ENCODE measurements at regions not wholly inside any gene's neighbourhood (a gene's known extent, or its start where the extent isn't known, plus 50 kb on each side); places are given as distances from the start of the nearest gene placed in this dataset.

- TF ChIP-seq CTCF (IDR thresholded peaks at IDR 0.05): no peak
- intact Hi-C loops (cut with DNase I): no loop called here
These were observed 1077.2 kb downstream of the TTLL7 start for GRCh38 chr1:82921759-82922158.

GRCh38 chr1:82920418-82921248, 1078.3 kb downstream of the TTLL7 start:
- Histone ChIP-seq H3K27me3 (no peaks in the 10 kb centered on the region), H3K36me3 (no peaks in the 10 kb centered on the region), H3K9me3 (no peaks in the 10 kb centered on the region), H3K27ac (no peak overlapping the region), H3K4me3 (no peak overlapping the region), H3K4me1 (peaks cover 0 to 6% (median 0%) of the 10 kb centered on the region in 3 donors)
- ATAC-seq (peak in 3 of 4 donors; percentile 47 to 54 (median 53)), FAIRE-seq (no peak), DNase-seq (no peak)
- no peak for TF ChIP-seq CTCF (IDR thresholded peaks at IDR 0.05)
- intact Hi-C loops (cut with DNase I): no loop called here
- 44 to 49% methylated on average over 4 of the region's 4 CpGs for WGBS, 2 donors

More at GRCh38 chr1:82921759-82922158, 1077.2 kb downstream of the TTLL7 start:
- peaks cover 0 to 6% (median 0%) of the 10 kb centered on the region in 3 donors for H3K4me1 ChIP-seq
- ATAC-seq: no peak
- 82 to 92% methylated on average over 4 of the region's 4 CpGs for WGBS, 2 donors
- no peak overlapping the region for H3K27ac ChIP-seq
- H3K4me3 ChIP-seq: no peak overlapping the region
- DNase-seq: no peak
- no peaks in the 10 kb centered on the region for H3K36me3 ChIP-seq
- H3K27me3 ChIP-seq: no peaks in the 10 kb centered on the region
- no peak for FAIRE-seq
- no peaks in the 10 kb centered on the region for H3K9me3 ChIP-seq

- intact Hi-C loops (cut with DNase I): no loop called here
- no peak for FAIRE-seq
- no peak for DNase-seq
- no peak overlapping the region for H3K4me3 ChIP-seq
- no peaks in the 10 kb centered on the region for H3K9me3 ChIP-seq
- no peaks in the 10 kb centered on the region for H3K36me3 ChIP-seq
- no peak overlapping the region for H3K27ac ChIP-seq
- peaks cover 0 to 6% (median 0%) of the 10 kb centered on the region in 3 donors for H3K4me1 ChIP-seq
- H3K27me3 ChIP-seq: no peaks in the 10 kb centered on the region
- no peak for ATAC-seq
- TF ChIP-seq CTCF (IDR thresholded peaks at IDR 0.05): no peak
These were observed 1079.1 kb downstream of the TTLL7 start for GRCh38 chr1:82919837-82920236.

- Histone ChIP-seq H3K27me3 (no peaks in the 10 kb centered on the region), H3K4me1 (no peaks in the 10 kb centered on the region), H3K27ac (no peak overlapping the region), H3K9me3 (no peaks in the 10 kb centered on the region), H3K4me3 (no peak overlapping the region), H3K36me3 (no peaks in the 10 kb centered on the region)
- DNase-seq (no peak), FAIRE-seq (no peak), ATAC-seq (no peak)
- TF ChIP-seq CTCF (IDR thresholded peaks at IDR 0.05): no peak
- 82 to 88% methylated on average over 3 of the region's 3 CpGs for WGBS, 2 donors
- intact Hi-C loops (cut with DNase I): no loop called here
These were observed 1091.6 kb downstream of the TTLL7 start for GRCh38 chr1:82907313-82907712.

GRCh38 chr1:82903626-82904025, 1095.3 kb downstream of the TTLL7 start:
- no peak for TF ChIP-seq CTCF (IDR thresholded peaks at IDR 0.05)
- ATAC-seq (no peak), FAIRE-seq (no peak), DNase-seq (no peak)
- intact Hi-C loops (cut with DNase I): no loop called here
- H3K27ac ChIP-seq: no peak overlapping the region
- no peaks in the 10 kb centered on the region for H3K9me3 ChIP-seq
- H3K36me3 ChIP-seq: no peaks in the 10 kb centered on the region
- no peaks in the 10 kb centered on the region for H3K27me3 ChIP-seq
- 79 to 91% methylated on average over 4 of the region's 4 CpGs for WGBS, 2 donors
- H3K4me1 ChIP-seq: no peaks in the 10 kb centered on the region
- H3K4me3 ChIP-seq: no peak overlapping the region

Data from pancreas (tissue), 10 donors.